NCI-H774 (cell line): ENCODE measurements at regions not wholly inside any gene's neighbourhood (a gene's known extent, or its start where the extent isn't known, plus 50 kb on each side); places are given as distances from the start of the nearest gene placed in this dataset.

Experiments used
- DNase-seq: peaks from one replicate; lab custom pipeline; 2025; lab: John Stamatoyannopoulos, UW

DNA sequence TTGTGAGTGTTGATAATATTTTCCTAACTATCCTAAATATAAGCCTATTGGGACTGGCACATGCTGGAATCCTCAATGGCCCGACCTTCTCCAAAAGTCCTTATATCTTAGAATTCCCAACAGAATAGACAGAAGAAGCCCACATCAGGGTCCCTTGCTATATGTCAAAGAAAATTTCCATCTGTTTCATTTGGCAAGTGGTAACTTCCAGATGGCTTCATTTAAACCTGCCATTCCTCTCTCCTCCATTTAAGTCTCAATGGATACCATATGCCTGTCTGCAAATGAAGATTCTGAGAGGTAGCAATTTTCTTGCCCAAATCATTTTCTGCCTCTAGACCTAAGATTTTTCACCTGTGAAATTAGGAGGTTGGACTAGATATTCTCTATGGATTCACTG lies 73.1 kb upstream of the KCNA4 start:
- no peak for DNase-seq

DNA sequence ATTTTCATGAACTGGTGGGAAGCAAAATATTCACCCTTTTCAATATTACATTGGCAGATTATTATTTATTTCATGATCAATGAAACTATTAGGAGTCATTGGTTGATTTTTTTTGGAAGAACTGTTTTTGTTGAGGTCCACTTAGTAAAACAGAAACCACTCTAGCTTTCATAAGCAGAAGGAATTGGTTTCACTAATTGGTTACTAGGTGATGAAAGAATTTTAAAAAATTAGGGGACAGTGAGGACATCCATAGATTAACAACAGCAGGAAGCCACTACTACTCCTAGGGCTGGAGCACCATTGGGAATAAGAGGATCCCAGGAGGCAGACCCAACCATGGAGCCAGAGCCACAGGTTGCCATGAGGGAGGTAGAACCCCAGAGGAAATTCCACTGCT lies 74.4 kb upstream of the KCNA4 start:
- DNase-seq = no peak

DNA sequence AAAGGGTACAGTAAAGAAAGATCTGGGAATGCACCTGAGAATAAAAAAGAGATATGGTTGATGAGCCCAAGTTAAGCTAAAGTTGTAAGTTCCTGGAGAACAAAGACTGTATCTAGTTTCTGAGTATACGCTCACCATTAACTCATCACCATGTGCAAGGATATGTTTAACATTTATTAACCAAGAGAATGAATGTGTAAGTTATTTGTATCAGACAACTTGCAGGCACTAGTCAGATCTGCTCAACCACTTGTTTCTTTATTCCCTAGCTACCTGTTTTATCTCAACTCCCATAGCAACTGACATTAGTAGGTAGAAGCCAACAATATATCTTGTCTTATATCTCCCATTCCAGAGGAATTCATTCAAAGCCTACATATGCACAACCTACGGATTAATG lies 74.9 kb upstream of the KCNA4 start:
- DNase-seq = no peak

DNA sequence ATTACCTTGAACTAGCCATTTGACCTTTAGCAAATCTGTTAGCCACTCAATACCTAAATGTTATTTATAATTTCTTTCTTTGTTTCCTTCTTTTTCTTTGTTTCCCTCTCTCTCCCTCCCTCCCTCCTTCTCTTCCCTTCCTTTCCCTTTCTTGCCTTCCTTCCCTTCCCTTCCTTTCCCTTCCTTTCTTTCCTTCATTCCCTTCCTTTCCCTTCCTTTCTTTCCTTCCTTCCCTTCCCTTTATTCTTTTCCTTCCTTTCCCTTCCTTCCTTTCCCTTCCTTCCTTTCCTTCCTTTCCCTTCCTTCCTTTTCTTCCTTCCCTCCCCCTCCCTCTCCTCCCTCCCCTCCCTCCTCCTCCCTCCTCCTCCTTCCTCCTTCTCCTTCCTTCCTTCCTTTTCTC lies 75.7 kb upstream of the KCNA4 start:
- DNase-seq = no peak

DNA sequence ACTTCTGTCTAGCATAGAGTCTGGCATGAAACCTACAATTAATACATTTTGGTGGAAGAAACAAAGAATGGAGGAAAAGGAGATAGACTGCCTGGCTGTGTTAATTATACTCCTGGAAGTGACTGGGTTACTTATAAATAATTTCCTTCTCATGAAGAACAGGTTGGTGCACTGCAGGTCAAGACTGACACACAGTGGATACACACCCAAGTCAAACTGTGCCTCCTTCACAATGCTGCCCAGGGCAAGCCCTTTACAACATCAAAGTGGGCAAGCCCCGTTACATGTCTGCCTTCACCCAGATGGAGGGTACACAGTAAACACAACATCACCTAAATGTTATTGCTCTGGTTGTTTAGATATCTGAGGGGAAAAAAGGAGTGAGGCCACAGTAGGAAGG lies 83.7 kb upstream of the KCNA4 start:
- DNase-seq = no peak

DNA sequence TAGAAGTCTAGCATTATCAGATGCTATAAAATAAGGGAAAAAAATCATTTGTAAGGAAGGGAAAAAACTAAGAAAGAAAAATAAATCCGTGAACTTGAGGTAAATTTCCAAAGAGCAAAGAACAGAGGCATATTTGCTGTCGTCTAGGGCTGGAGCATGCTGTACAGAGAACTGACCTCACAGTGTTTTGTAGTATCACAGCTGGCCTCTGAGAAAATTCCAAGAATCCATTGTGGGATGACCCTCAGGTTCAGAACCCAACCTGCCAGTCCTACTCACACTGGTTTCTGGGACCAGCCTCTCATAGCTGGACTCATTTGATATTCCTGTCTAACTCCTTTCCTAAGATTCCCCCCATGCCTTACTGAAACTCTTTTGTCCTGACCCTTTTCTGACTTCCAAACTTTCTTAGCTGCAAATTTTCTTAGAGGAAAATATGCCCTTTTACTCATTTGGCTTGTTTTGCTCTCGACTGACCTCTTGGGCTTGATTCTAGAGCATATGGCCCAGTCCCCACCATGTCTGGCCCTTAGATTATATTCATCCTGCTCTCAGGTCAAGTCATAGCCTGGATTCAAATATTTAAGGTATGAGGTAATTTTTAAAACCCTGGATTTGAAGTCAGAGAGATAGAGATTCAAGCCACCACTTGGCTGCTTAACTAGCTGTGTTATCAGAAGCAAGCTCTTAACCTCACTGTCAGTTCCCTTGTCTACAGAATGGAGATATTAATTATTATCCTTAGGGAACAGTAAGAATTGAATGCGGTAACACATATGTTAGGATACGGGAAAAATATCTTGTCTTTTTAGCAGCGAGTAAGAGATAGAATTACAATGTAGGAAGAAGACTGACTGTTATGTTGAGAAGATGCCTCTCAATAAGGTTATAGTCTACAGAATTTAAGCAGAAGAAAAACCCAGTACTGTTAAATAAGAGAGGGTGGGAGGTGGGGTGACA lies 89.7 kb upstream of the KCNA4 start:
- DNase-seq = no peak

DNA sequence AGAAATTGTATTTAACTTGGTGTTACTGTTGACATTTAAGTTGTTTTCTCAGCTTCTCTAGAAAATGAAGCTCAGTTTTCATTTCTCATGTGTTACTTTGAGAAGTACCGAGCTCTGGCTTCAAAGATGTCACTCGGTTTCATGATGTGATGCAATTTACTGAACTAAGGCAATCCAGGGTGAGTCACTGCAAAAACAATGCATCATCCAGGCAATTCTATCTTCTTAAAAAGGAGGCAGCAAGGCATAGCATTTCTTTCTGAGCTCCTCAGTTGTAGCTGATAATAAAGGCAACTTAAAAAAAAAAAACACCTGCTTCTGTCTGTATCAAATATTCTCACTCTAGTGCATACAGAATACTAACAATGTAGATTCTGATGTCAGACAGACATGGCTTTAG lies 91.1 kb upstream of the KCNA4 start:
- no peak for DNase-seq

DNA sequence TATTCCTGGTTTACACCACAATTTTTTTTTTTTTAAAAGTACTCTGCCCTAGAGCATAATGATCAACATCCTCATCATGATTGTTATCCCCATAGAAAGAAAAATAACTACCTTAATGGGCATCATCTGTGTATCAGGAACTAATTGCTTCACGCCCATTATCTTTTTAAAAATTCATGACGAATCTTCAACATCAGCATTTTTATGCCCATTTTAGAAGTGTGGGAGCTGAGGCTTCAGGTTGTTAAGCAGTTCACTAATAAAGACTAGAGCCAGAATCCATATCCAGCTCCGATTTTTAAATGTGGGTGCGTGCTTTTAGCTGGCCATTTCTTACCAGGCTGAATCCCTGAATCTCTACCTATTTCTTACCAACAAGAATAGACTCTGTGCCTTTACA lies 92.9 kb upstream of the KCNA4 start:
- DNase-seq = no peak

DNA sequence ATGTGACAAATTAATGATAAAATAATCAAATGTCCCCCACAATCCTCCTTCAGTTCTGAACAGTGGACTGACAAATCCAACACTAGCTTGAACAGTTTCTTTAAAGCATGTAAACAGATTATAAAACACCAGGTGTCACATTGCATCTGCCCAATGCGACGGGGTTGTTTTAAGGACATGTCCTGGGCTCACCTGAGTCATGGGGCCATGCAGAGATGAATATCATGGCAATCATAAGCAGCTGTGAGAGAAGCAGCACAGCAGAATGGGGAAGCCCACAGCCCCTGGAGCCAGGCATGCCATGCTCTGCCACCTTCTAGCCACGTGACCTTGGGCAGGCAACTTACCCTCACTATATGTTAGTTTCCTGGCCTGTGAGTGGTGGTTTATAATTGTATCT lies 93.9 kb upstream of the KCNA4 start:
- peak; percentile 48 for DNase-seq

DNA sequence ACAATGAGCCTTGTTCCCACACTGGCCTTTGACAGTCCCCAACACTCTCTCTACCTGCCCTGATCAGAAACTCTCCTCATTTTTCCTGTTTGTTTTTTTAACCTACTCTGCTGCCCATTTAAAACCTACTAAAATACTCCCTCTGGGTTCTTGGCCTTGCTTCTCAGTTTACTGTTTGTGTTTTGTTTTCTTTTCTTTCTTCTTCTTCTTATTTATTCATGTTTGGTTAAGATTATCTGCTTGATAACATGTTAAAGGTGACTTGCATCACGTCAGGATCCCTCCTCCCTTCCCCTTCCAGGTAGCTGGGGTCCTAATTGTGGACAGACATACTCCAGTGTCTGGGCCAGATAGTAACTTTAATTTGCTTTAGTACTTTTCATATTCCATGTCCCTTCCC lies 95.0 kb upstream of the KCNA4 start:
- no peak for DNase-seq

DNA sequence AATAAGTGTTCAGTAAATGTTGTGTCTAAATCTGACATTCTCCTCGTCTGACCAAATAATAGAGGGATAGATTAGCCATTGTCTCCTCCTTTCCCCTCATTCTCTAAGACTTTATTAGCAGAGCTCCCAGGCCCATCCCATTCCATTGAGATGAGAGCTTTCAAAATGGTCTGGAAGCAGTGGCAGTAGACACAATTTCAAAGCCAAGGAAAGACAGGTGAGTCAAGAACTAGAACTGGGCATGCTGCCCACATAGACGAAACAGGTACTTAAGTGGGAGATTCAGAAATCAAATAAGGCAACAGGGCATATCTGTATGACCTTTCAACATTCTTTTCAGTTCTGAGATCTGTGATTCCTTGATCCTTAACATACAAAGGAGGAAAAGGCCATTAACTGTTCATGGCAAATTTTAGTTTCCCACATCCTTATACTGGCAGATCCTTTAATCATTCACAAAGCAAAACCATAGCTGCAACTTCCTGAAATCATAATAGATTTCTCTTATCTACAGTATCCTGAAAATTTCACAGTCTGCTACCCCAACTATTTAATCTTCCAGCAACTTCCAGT lies 96.6 kb upstream of the KCNA4 start:
- no peak for DNase-seq

DNA sequence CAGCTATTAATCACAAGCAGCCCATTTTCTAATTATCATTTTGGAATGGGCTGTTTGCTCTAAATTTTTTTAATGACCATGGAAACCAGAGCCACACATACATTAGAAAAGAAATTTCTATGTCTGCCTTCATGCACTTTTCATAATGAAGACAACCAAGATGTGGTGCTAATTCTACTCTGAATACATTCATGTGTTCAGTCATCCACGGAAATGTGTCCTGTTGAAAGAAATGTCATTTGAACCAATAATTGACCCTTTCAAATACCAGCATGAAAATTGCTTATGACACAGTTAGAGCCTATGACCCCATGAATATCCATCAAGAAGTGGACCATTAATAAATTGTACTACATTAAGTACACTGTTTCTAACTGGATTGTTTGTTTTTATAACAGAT lies 99.7 kb upstream of the KCNA4 start:
- no peak for DNase-seq

DNA sequence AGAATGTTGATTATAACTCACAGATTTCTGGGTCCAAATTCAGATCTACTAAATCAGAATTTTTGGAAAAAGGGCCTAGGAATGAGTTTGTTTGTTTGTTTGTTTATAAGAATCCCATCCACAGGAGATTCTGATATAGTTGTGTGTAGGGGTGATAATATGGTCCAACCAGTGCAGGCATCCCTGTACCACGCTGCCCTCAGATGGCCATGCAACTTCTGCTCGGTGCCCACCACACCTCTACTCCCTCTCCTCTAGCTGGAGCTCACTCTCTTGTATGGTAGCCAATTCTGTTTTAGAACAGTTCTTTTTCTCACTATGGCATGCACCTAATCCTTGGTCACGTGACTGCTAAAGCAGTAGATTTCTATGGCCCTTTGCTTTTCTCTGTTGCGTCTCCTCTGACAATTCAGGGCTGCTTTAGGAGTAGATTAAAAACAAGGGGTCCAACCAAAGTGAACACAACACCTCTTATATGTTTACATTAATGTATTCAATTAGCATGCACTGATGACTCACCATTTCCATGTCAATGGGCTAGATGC lies 103.3 kb upstream of the KCNA4 start:
- DNase-seq = no peak

DNA sequence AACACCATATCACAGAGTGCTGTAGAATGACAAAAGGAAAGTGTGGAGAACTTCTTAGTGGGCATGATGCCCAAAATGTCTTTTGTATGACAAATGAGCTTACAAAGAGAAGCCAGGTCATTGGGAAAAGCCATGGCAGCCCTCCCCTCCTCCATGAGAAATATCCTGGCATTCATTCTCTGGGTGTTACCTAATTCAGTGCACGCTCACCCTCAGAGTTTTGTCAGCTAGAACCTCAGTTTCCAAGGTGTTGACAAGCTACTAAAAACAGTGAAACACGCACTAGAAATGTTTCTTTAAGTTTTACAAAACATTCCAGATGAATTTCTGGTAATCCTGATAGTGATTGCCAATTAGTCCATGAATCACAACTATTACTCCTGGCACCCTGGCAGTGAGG lies 105.4 kb upstream of the FSHB start:
- no peak for DNase-seq

DNA sequence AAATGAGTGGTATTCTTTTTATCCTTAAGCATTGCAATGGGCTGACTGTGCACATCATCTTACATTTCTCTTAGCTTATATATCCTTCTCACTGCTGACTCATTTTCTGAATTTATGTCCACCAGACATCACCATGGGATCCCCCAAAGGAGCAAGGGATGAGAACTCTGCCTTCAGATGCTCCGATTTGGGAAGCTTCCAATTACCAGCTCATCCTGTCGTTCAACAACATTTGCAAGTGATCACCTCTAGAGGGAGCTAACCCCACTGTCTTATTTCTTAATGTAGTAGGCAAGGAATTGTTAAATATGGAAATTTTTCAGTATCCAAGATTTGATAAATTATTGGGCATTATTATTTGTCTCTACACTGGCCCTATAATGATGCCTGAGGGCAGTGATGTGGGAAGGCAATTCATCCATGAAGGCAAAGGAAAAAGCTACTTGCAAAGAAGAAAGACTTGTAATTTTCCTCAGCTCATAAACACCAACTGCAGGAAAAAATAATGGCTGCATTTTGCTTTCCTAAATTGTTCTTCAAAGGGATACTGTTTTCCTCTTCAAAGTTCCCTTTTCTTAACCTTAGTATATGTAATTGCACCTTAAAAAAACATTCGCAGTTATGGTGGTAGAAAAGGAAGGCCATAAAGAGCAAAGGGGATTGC lies 102.4 kb upstream of the FSHB start:
- DNase-seq = no peak

DNA sequence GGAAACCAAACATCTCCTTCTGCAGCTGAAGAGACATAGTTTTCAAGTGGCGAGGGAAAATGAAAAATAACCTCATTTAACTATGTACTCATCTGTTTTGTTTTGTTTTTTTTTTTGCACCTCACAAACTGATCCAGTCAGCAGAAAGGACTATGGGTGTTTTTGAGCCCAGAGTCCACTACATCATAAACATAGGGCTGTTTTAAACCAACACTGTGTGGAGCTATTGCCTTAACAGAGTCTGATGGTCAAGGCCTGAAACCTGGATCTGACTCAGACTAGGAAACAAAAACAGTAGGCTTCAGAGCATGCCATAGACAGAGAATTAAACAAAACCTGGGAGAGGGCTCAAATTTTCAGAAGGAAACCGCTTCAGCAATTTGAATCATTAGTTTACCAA lies 99.3 kb upstream of the FSHB start:
- no peak for DNase-seq

DNA sequence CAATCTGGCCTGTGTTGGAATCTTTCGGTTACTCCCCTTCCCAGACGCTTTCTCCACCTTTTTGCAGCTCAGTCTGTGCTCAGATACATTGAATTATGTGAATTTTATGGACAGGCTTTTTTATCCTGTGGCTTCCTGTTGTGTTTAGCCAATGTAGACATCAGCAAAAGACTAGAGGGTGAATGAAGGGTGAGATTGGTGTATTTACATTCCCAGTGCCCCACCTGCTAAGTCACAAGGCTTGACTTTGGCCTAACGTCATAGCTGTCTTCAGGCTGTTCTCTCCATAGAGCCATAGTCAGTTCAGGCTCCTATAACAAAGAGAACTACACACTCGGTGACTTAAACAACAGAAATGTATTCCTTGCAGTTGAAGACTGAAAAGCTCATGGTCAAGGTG lies 97.5 kb upstream of the FSHB start:
- DNase-seq = no peak

DNA sequence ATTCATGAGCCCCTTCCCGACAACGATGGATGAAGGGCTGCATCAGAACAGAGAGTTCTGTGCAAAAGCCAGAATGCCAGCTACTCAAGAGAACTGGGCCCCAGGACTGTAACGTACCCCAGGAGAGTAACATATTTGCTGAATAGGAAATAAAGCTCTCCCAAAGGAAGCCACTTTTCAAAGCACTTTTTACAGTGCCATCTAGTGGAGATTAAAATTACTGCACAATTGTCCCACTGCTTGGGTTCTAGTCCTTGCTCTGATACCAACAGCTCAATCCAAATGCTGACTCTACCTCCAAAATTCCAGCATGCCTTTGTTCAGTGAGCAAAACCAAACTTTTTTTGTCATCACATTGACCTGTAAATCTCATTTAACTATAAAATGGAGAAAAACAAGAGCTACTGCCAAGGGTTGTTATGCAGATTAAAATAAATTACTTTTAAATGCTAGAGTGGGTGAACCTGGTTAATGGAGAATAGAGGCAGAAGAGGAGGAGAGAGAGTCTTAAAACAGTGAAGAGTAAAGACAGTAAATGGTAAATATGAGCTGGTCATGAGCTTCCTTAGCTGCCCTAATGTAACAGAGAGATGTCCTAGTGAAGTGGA lies 87.6 kb upstream of the FSHB start:
- peak; percentile 11 for DNase-seq

DNA sequence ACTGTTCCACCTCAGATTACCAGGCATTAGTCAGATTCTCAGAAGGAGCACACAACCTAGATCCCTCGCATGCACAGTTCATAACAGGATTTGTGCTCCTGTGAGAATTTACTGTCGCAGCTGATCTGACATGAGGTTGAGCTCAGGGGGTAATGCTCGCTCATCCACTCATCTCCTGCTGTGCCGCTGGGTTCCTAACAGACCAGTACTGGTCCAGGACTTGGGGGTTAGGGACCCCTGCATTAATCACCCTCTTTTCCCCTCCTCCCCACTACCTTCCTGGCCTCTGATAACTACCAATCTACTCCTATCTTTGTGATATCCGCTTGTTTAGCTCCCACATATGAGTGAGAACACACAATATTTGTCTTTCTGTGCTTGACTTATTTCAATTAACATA lies 83.5 kb upstream of the FSHB start:
- no peak for DNase-seq

DNA sequence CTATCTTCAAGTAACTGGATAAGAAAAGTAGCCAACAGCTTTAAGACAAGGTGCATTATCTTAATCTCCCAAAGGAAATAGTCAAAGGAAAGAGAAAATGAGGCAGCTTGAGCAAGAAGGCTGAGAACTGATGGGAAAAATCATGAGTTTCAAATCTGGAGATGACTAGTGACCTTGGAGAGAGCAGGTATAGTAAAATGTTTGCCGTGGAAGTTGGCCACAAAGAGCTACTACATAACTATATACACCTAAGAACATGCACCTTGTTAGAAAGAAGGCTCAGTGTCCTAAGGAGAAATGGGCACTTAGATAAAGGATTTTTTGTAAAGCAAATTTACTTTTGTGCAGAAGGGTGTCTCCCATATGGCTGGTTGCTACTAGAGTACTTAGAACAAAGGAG lies 80.8 kb upstream of the FSHB start:
- DNase-seq = no peak

DNA sequence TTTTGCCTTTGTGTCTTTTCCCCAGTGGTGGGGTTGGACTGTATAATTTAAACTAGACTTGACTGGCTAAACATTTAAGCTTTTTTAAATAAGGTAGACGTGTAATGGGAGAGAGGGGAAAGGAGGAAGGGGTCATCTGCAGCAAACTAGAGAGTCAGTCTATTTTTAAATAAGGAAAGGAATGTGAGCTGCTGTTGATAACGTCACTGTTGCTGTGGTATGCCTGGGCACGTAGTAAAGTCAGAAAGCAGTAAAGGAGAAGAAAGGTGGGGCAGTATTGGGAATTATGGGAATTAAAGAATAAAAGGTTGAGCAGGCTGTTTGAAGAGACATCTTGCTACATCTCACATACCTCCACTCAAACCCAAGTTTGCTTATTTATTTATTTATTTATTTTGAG lies 80.4 kb upstream of the FSHB start:
- DNase-seq = no peak

DNA sequence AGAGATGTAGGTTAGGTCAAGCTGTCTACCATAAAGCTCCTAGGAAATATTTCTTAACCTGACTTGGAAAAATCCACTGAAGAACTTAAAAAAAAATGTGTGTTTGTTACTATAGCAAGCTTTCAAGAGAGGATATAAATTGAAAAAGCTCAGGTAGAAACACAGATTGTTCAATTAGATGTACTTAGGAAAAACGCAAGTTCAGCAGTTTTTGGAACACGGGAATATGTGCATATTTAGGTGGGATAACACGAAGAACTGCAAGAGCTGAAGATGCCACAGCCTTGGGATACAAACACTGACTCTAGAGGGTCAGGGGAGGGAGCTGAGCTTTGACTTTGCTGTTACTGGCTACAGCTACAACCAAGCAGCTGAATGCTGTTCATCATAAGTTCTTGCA lies 77.8 kb upstream of the FSHB start:
- DNase-seq = no peak

DNA sequence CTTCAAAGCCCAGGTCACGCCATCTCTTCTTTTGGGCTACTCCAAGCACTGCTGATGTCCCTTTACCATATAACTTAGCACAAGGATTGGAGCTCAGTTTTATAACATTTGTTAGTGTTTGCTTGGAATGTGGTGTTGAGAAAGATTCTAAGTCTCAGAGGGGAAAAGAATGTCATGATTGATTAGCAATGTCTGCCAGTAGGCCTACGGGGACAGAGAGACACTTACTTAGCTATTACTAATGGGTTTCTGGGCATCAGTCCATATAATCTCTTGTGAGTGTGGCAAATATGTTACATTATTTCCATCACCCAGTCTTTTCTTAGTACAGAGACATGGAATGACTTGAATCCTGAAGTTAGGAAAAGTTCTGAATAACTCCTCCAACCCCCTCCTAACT lies 75.4 kb upstream of the FSHB start:
- no peak for DNase-seq
